ENCODE measurements at regions not wholly inside any gene's neighbourhood (a gene's known extent, or its start where the extent isn't known, plus 50 kb on each side); places are given as distances from the start of the nearest gene placed in this dataset.

DNA sequence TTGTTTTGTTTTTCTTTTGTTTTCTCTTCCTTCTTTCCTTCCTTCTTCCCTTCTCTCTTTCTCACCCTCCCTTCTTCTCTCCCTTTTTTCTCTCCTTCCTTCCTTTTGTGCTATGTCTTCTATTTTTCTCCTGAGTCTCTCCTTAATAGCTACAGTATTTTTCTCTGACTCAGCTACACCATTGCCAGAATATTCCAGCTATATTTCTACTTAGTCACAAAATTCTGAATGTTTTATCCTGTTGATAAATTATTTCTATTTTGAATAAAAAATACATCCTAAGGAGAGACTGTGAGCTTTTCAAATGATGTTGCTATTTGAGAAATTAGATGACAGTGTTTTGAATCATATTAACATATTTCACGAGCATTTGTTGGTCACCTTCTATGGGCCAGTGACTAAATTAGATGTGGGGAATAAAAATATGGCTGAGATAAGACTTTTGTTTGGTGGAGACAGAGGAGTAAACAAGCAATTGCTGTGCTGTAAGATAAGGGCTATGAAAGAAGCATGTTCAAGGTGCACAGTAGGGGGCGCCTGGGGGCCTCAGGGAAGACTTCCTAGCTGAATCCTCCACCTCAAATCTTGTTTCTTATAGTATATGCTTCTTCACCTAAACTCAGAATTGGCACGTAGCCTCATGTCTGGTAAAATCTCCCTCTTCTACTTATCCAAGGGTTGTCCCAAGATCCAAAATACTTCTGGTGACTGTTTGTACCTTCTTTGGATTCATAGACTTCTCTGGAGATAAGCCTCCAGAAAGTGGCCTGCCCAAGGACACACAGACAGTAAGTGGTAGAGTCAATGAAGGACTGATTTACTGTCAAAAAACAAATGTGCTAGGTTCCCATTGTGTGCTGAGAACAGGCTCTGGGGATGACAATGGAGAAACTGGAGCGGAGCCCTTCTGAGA lies 115.5 kb upstream of the CREB5 start:
- FAIRE-seq, result no peak

DNA sequence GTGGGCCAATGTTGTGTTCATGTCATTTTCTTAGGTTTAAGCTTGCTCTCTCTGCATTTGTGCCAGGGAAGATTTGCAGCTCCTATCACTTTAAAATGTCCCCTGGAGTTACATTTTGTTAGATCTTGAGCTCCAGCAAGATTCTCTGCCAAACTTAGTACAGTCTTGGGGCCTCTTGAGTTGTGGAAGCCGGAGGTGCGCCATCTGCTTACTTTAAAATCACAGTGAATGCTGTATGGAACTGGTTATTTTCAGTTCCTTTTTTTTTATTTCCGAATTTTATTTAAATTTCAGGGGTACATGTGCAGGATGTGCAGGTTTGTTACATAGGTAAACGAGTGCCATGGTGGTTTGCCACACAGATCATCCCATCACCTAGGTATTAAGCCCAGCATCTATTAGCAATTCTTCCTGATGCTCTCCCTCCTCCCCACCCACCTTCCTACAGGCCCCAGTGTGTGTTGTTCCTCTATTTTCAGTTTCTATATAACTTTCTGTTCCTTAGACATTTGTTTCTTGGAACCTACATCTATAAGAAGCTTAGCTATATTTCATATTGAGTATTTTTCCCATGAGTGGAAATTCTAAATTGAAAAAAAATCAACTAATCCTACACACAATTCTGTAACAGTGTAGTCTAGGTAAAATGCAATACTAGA lies 114.4 kb upstream of the CREB5 start:
- no peak for FAIRE-seq

DNA sequence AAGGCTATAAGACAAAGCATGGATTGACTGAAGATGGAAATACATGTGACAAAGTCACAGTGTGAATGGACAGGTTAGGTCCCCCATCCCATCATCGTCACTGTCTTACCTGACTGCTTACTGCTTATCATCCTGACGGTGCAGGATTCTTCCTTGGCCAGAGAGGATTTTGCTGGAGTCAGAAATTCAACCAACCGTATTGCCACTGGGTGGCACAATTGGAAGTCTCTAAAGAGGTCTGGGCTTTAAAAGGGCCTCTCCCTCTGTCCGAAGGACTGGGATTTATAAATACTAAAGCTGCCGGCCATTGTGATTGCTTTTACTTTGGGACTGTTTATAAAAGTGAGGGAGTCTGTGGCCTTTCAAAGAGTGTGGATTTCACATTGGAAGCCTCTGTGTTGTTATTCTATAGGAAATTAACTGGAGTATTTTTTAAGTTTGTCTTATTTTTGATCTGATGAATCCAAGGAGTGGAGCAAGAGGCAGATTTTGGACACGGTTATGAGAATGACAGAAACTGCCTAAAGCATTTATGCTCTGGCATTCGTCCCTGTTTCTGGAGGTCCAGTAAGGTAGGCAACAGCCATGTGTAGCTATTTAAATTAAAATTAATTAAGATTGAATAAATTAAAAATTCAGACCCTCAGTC lies 113.3 kb upstream of the CREB5 start:
- peak; percentile 26 for FAIRE-seq

- no peak for FAIRE-seq
Observed at GRCh38 chr7:28299556-28299955, 112.8 kb upstream of the CREB5 start.

GRCh38 chr7:28300488-28300887 lies 111.8 kb upstream of the CREB5 start:
- no peak for FAIRE-seq

DNA sequence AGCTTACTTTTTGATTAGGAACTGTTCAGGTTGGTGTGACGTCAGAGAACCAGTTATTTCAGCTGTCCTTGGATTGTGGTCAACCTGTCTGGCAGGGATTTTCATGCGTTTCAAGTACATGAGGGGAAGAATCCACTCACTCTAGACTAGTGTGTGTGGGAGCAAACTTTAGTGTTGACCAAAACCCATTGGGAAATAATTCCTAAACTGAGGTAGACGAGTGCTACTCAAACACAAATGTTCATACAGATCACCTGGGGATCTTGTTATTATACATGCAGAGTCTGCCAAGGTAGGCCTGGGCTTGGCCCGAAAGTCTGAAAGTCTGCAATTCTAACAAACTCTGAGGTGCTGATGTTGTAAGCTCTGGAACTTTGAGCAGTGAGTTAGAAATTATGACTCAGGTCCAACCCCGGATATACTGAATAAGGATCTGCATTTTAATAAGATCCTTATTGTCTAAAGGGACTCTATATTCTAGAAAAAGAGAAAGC lies 111.1 kb upstream of the CREB5 start:
- FAIRE-seq, result no peak

GRCh38 chr7:28304290-28304689 lies 108.0 kb upstream of the CREB5 start:
- FAIRE-seq, result no peak

GRCh38 chr7:28309704-28310459 lies 102.4 kb upstream of the CREB5 start:
- FAIRE-seq, result no peak

DNA sequence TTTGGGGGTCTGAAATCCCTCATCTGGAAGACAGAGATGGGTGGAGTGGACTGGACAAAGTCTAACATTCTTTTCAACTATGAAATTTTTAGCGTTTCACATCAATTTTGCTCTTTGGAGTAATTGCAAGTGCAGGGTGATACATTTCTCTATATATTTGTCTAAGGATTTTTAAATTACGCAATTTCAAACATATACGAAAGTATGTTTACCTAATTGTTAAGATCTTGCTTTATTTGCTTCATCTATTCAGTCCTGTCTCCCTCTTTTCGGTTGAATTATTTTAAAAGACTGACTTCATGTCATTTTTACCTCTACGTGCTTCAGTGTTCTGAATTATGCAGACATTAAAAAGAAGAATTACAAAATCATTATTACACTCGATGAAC lies 101.9 kb upstream of the CREB5 start:
- no peak for FAIRE-seq

GRCh38 chr7:28311670-28312069 lies 100.6 kb upstream of the CREB5 start:
- FAIRE-seq, result no peak

DNA sequence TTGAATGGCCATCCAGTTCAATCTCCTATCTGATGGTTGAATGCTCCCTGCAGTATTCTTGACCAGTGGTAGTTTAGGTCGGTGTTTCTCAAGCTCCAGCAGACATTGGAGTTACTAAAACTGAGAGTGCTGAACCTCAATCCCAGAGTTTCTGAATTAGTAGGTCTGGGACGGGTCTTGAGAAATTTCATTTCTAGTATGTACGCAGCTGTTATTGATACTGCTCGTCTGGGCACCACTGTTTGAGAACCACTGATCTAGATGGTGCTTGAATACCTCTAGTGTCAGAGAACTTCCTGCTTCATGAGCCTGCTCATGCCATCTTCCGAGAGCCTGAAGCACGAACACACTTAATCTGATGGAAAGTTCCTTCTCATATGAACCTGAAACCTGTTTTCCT lies 99.4 kb upstream of the CREB5 start:
- no peak for FAIRE-seq

DNA sequence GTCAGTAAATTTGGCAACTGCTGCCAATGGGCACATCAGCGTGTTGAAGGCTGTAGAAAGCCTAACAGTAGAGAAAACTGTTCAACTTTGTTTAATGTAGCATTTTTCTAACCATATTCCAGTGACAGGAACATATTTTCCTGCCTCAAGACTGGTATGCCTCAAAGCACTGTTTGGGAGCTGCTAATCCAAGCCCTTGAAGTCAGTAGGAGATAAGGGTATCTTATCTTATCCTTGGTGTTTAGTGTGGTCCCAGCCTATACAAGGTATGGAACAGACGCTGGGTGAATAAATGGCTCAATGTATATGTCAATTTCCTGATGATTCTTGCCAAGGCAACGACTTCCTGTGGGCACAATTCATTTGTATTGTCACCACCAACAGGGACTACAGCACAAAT lies 97.5 kb upstream of the CREB5 start:
- FAIRE-seq, result no peak

GRCh38 chr7:28315565-28316410 lies 96.5 kb upstream of the CREB5 start:
- no peak for FAIRE-seq

- no peak for FAIRE-seq
Observed at GRCh38 chr7:28316489-28316888, 95.8 kb upstream of the CREB5 start.

- no peak for FAIRE-seq
Observed at GRCh38 chr7:28318101-28318762, 94.1 kb upstream of the CREB5 start.

DNA sequence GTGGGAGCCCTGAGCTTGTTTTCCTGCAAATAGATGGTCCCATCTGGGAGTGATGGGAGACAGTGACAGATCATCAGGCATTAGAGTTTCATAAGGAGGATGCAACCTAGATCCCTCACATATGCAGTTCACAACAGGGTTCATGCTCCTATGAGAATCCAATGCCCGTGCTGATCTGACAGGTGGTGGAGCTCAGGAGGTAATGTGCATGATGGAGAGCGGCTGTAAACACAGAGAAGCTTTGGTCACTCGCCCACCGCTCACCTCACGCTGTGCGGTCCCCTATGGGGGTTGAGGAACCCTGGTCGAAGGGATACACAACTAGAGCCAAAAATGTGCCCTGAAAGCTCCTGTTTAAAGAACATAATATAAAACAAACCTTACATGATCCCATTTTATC lies 88.5 kb upstream of the CREB5 start:
- FAIRE-seq, result no peak

- no peak for FAIRE-seq
Observed at GRCh38 chr7:28328146-28328545, 84.2 kb upstream of the CREB5 start.

GRCh38 chr7:28328822-28329660 lies 83.3 kb upstream of the CREB5 start:
- FAIRE-seq, result no peak

DNA sequence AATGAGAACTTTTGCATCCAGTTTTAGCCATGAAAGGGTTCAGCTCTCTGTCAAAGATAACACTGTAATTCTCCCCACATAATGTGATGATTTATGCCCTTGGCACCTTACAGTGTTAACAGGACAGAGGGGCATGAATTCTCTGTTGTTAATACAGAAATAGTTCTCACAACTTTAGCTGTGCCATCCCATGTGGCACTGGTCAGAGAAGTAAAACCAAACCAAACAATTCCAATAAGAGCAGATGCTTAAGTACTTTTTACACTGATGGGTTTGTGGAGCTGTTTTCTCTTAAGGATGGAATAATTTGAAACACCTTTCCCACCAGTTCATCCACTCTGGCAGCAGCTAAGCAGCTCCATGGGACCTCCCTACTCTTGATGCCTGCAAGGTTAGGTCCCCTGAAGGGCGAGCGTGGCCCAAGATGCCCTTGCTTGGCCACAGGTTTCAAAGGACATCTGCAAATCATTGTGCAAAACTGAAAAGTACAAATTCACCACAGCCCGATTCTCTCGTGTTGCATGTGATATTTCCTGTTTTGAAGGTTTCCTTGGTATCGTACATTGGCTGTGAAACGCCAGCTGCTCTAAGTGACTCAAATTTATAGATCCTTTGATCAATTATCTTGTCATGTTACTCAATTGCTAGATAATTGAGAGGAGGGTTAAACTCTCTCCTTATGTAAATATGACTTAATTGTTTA lies 82.5 kb upstream of the CREB5 start:
- no peak for FAIRE-seq
